OCI-LY7 (cell line): ENCODE measurements at regions not wholly inside any gene's neighbourhood (a gene's known extent, or its start where the extent isn't known, plus 50 kb on each side); places are given as distances from the start of the nearest gene placed in this dataset.

Experiments
- CTCF ChIP-seq: fragments of 200-600 bp; sonication (generic); conservative IDR thresholded peaks from 2 replicates; pipeline ENCODE4 v1.5.1; 2014; ENCODE audit warnings: mild to moderate bottlenecking, antibody characterized with exemption, low read length, moderate library complexity, mixed read lengths
- EZH2phosphoT487 ChIP-seq: fragments of 200-600 bp; sonication (generic); IDR thresholded peaks from 2 replicates; pipeline ENCODE4 v1.6.1; 2018; ENCODE audit warnings: low read depth, borderline replicate concordance, mild to moderate bottlenecking, mixed run types, antibody characterized with exemption, low read length, moderate library complexity, mixed read lengths

DNA sequence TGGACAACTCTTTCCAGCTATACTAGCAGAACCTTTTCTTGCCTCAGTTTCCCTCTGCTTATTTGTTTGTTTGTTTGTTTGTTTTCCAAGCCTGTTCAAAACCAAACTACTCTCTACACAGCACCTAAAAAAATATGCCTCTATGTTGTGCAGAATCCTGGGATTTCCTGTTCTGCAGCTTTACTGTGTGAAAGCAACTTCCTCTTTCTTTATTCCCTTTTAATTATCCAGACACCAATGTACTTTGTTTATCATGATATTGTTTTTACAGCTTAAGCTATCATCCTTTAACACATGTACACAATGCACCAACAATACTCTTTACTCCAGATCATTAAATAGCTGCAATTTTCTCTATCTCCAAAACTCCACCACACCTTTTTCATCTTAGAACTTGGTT lies 259.5 kb downstream of the EPHA4 start:
- no peak for TF ChIP-seq CTCF
- no peak for TF ChIP-seq EZH2phosphoT487
